MM.1S (cell line): ENCODE measurements at regions not wholly inside any gene's neighbourhood (a gene's known extent, or its start where the extent isn't known, plus 50 kb on each side); places are given as distances from the start of the nearest gene placed in this dataset.
"Not testable (repeated sequence)": the region's sequence is repeated elsewhere in the genome, so short reads cannot be mapped to it uniquely, and the experiment has no call there.

Experiments
- EZH2 ChIP-seq: fragments of 300-600 bp; sonication (generic); optimal IDR thresholded peaks from 2 replicates; pipeline ENCODE3; 2017; ENCODE audit warnings: low read depth, mild to moderate bottlenecking, antibody characterized with exemption, low read length, mixed read lengths
- EZH2phosphoT487 ChIP-seq: fragments of 300-600 bp; sonication (generic); IDR thresholded peaks from 2 replicates; pipeline ENCODE4 v1.6.1; 2018; ENCODE audit warnings: antibody characterized with exemption, low read length
- TF ChIP-seq, protein P1 (sequence below): fragments of 300-600 bp; sonication (generic); IDR thresholded peaks from 2 replicates; pipeline ENCODE4 v1.5.1; 2016; ENCODE audit warnings: antibody characterized with exemption, low read length, mixed read lengths

- TF ChIP-seq, protein P1, sequence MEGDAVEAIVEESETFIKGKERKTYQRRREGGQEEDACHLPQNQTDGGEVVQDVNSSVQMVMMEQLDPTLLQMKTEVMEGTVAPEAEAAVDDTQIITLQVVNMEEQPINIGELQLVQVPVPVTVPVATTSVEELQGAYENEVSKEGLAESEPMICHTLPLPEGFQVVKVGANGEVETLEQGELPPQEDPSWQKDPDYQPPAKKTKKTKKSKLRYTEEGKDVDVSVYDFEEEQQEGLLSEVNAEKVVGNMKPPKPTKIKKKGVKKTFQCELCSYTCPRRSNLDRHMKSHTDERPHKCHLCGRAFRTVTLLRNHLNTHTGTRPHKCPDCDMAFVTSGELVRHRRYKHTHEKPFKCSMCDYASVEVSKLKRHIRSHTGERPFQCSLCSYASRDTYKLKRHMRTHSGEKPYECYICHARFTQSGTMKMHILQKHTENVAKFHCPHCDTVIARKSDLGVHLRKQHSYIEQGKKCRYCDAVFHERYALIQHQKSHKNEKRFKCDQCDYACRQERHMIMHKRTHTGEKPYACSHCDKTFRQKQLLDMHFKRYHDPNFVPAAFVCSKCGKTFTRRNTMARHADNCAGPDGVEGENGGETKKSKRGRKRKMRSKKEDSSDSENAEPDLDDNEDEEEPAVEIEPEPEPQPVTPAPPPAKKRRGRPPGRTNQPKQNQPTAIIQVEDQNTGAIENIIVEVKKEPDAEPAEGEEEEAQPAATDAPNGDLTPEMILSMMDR = not testable (repeated sequence)
- TF ChIP-seq EZH2phosphoT487, EZH2: not testable (repeated sequence)
Measured at GRCh38 chrX:73967461-73967860, 114.9 kb upstream of the XIST start.
